Activated CD8-positive, alpha-beta memory T cell treated with anti-CD3 and anti-CD28 coated beads for 1 hour (primary cell): ENCODE measurements at regions not wholly inside any gene's neighbourhood (a gene's known extent, or its start where the extent isn't known, plus 50 kb on each side); places are given as distances from the start of the nearest gene placed in this dataset.

Source experiments
- DNase-seq, 2 donors: peaks; one replicate each; pipeline ENCODE4 v3.0.0-alpha.2; 2020; ENCODE audit warnings: low read depth in 1 of 2; ENCODE audit errors: extremely low read depth in 1 of 2

GRCh38 chr12:61355105-61355504, 905.1 kb upstream of the USP15 start:
- no peak for DNase-seq

- DNase-seq: no peak
Measured at GRCh38 chr12:61356485-61356884, 903.7 kb upstream of the USP15 start.

- no peak for DNase-seq
Measured at GRCh38 chr12:61357496-61357895, 902.7 kb upstream of the USP15 start.

GRCh38 chr12:61362037-61362436, 898.2 kb upstream of the USP15 start:
- no peak for DNase-seq

GRCh38 chr12:61365001-61365400, 895.2 kb upstream of the USP15 start:
- DNase-seq: no peak

- no peak for DNase-seq
Measured at GRCh38 chr12:61367281-61367785, 892.9 kb upstream of the USP15 start.

- DNase-seq: no peak
Measured at GRCh38 chr12:61369241-61369910, 890.8 kb upstream of the USP15 start.

GRCh38 chr12:61384511-61384910, 875.7 kb upstream of the USP15 start:
- no peak for DNase-seq

GRCh38 chr12:61385771-61386170, 874.4 kb upstream of the USP15 start:
- DNase-seq: no peak

- no peak for DNase-seq
Measured at GRCh38 chr12:61397668-61398067, 862.5 kb upstream of the USP15 start.

GRCh38 chr12:61412201-61412600, 848.0 kb upstream of the USP15 start:
- no peak for DNase-seq

- DNase-seq: no peak
Measured at GRCh38 chr12:61414470-61414869, 845.7 kb upstream of the USP15 start.

GRCh38 chr12:61422786-61423185, 837.4 kb upstream of the USP15 start:
- DNase-seq: no peak

GRCh38 chr12:61452076-61452475, 808.1 kb upstream of the USP15 start:
- no peak for DNase-seq

- DNase-seq: no peak
Measured at GRCh38 chr12:61487728-61488127, 772.5 kb upstream of the USP15 start.

GRCh38 chr12:61490526-61491498, 769.4 kb upstream of the USP15 start:
- no peak for DNase-seq

GRCh38 chr12:61502179-61502578, 758.0 kb upstream of the USP15 start:
- DNase-seq: no peak

GRCh38 chr12:61504396-61505080, 755.7 kb upstream of the USP15 start:
- no peak for DNase-seq

GRCh38 chr12:61513499-61513898, 746.7 kb upstream of the USP15 start:
- DNase-seq: no peak

- DNase-seq: no peak
Measured at GRCh38 chr12:61514016-61514415, 746.2 kb upstream of the USP15 start.

- no peak for DNase-seq
Measured at GRCh38 chr12:61521258-61521657, 738.9 kb upstream of the USP15 start.
